ENCODE measurements at regions not wholly inside any gene's neighbourhood (a gene's known extent, or its start where the extent isn't known, plus 50 kb on each side); places are given as distances from the start of the nearest gene placed in this dataset.

DNA sequence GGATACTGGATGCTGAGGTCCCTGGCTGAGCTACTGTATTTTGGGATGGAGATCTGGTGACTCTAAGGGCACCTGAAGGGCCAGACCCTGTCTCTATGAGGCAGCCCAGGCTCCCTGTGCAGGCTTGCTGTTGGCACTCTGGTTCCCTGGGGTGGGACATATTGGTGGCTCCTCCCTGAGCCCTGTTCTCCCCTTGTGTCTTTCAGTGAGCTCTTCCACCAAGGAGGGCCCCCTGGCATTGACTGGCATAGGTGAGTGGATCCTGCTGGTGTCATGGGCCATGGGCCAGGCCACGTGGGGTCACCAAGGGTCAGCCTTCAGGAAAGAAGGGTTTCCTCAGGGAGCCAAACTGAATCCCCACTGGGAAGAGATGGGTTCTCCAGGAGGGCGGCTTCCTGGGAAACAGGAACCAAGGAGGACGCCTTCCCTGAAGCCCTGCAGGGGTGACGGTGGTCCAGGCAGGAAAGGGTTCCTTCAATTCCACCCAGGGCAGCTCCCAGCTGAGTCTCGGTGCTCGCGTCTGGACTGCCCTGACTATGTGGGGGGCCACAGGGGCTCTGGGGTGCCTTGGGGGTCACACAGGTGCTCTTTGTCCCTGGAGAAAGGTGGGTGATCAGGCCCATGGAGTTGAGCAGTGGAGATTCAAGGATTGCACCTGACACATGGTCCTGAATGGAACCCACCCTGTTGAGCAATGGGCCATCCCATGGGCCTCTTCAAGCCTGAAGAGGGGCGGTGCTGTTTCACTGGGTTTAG lies 220.4 kb downstream of the SNRPN start:
- TF ChIP-seq, protein P1, sequence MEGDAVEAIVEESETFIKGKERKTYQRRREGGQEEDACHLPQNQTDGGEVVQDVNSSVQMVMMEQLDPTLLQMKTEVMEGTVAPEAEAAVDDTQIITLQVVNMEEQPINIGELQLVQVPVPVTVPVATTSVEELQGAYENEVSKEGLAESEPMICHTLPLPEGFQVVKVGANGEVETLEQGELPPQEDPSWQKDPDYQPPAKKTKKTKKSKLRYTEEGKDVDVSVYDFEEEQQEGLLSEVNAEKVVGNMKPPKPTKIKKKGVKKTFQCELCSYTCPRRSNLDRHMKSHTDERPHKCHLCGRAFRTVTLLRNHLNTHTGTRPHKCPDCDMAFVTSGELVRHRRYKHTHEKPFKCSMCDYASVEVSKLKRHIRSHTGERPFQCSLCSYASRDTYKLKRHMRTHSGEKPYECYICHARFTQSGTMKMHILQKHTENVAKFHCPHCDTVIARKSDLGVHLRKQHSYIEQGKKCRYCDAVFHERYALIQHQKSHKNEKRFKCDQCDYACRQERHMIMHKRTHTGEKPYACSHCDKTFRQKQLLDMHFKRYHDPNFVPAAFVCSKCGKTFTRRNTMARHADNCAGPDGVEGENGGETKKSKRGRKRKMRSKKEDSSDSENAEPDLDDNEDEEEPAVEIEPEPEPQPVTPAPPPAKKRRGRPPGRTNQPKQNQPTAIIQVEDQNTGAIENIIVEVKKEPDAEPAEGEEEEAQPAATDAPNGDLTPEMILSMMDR (conservative IDR thresholded peaks at IDR 0.05; ENCODE audit: low read depth, low read length): no peak
- no peak for TF ChIP-seq RAD21 (IDR thresholded peaks at IDR 0.05; ENCODE audit: low read length)
- no peak for TF ChIP-seq POLR2A (IDR thresholded peaks at IDR 0.05; ENCODE audit: low read depth, low read length)
- TF ChIP-seq SMC3 (IDR thresholded peaks at IDR 0.05; ENCODE audit: low read depth, low read length): no peak
- no peak for TF ChIP-seq BHLHE40 (IDR thresholded peaks at IDR 0.05; ENCODE audit: low read depth, low read length)
- TF ChIP-seq CHD1 (IDR thresholded peaks at IDR 0.05; ENCODE audit: low read depth, low read length): no peak
- TF ChIP-seq, protein P2, sequence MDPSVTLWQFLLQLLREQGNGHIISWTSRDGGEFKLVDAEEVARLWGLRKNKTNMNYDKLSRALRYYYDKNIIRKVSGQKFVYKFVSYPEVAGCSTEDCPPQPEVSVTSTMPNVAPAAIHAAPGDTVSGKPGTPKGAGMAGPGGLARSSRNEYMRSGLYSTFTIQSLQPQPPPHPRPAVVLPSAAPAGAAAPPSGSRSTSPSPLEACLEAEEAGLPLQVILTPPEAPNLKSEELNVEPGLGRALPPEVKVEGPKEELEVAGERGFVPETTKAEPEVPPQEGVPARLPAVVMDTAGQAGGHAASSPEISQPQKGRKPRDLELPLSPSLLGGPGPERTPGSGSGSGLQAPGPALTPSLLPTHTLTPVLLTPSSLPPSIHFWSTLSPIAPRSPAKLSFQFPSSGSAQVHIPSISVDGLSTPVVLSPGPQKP (IDR thresholded peaks at IDR 0.05; ENCODE audit: borderline replicate concordance, low read depth, low read length): no peak
- no peak for TF ChIP-seq CEBPB (IDR thresholded peaks at IDR 0.05; ENCODE audit: low read depth, low read length)
- TF ChIP-seq MAFK (IDR thresholded peaks at IDR 0.05; ENCODE audit: low read depth, low read length): no peak
